K562 (cell line): ENCODE measurements at regions not wholly inside any gene's neighbourhood (a gene's known extent, or its start where the extent isn't known, plus 50 kb on each side); places are given as distances from the start of the nearest gene placed in this dataset.

Experiments used
- ATAC-seq: fragments of 200-7000 bp; cut with Tn5 transposase; 3 replicates; pipeline ENCODE4 v1.9.1; 2020; ENCODE audit warnings: moderate library complexity
- BruUV-seq: library from RNA; stranded (reverse); fragments of 400-500 nt; replicated peaks from 2 replicates; lab custom pipeline; 2021; lab: Mats Ljungman, UMichigan
- CTCF ChIA-PET: fragments of 300-600 bp; formaldehyde crosslinking; extraction: SDS; loops from one replicate; lab custom pipeline; 2021; ENCODE audit warnings: low intra/inter-chr PET ratio; lab: Yijun Ruan, JAX
- POLR2A ChIA-PET: fragments of 300-600, 350-650 bp; sonication (Branson Sonifier 250); formaldehyde crosslinking; extraction: SDS; loops from one replicate; lab custom pipeline; 2021; ENCODE audit warnings: antibody characterized with exemption, inconsistent platforms; lab: Yijun Ruan, JAX
- DNase-seq, 4 experiments: peaks; one replicate each; pipeline versions ENCODE4 v3.0.0 to v3.0.0-alpha.2; 2011 to 2018; ENCODE audit warnings: low spot score in 3 of 4, mixed read lengths in 3 of 4; ENCODE audit errors: extremely low read depth in 1 of 4
- FAIRE-seq: peaks from 2 replicates; lab custom pipeline; 2011; peaks lifted over from hg19 to GRCh38; lab: Jason Lieb, UNC
- H2AFZ ChIP-seq: 2 replicates; pipeline ENCODE4 v1.6.0; 2011; ENCODE audit warnings: low read depth, low read length, control low read depth, inconsistent platforms
- H3K27ac ChIP-seq: fragments of 200-600 bp; 3 replicates; pipeline ENCODE4 v1.8.0; 2011; ENCODE audit warnings: low read depth, mild to moderate bottlenecking, control low read depth, inconsistent platforms, low read length, moderate library complexity, mixed read lengths; ENCODE audit errors: extremely low read depth
- H3K27me3 ChIP-seq, 2 experiments: fragments of 300-600 bp in 1 of 2; 2 replicates in 1 of 2; 3 replicates in 1 of 2; pipeline versions ENCODE4 v1.6.0 to v1.8.0; 2011; ENCODE audit warnings: inconsistent platforms in 2 of 2, low read length in 2 of 2, mild to moderate bottlenecking in 1 of 2, mixed read lengths in 1 of 2, moderate library complexity in 1 of 2; ENCODE audit not compliant: control insufficient read depth in 2 of 2, insufficient read depth in 2 of 2
- H3K36me3 ChIP-seq: fragments of 300-600 bp; 3 replicates; pipeline ENCODE4 v1.8.0; 2011; ENCODE audit warnings: mild to moderate bottlenecking, low read length, inconsistent platforms; ENCODE audit not compliant: control insufficient read depth, insufficient read depth
- H3K4me1 ChIP-seq, 2 experiments: fragments of 200-600 bp in 1 of 2; replicated peaks in 1 of 2; 2 replicates in 1 of 2; 3 replicates in 1 of 2; pipeline versions ENCODE4 v1.5.1 to v1.8.0; 2011; ENCODE audit warnings: inconsistent platforms in 2 of 2, low read length in 2 of 2, mild to moderate bottlenecking in 1 of 2, mixed read lengths in 1 of 2, moderate library complexity in 1 of 2; ENCODE audit not compliant: control insufficient read depth in 2 of 2, insufficient read depth in 2 of 2
- H3K4me2 ChIP-seq: 2 replicates; pipeline ENCODE4 v1.6.1; 2011; ENCODE audit warnings: low read length, control low read depth, inconsistent platforms, mixed read lengths; ENCODE audit not compliant: insufficient read depth
- H3K4me3 ChIP-seq: fragments of 200-600 bp; sonication (generic), shearing (Covaris generic); 2 replicates; pipeline ENCODE4 v1.5.1; 2016; ENCODE audit warnings: control low read depth, inconsistent platforms
- H3K79me2 ChIP-seq: fragments of 200-600 bp; 3 replicates; pipeline ENCODE4 v1.8.0; 2011; ENCODE audit warnings: low read length, inconsistent platforms; ENCODE audit not compliant: control insufficient read depth, insufficient read depth
- H3K9ac ChIP-seq, 2 experiments: 2 replicates each; pipeline versions ENCODE4 v1.6.0 to v1.6.1; 2011; ENCODE audit warnings: low read depth in 2 of 2, low read length in 2 of 2, control low read depth in 1 of 2, inconsistent platforms in 1 of 2, mild to moderate bottlenecking in 1 of 2, mixed read lengths in 1 of 2; ENCODE audit not compliant: insufficient read depth in 1 of 2
- H3K9me1 ChIP-seq: one replicate; pipeline ENCODE4 v1.6.0; 2011; ENCODE audit warnings: inconsistent platforms, mild to moderate bottlenecking, low read length, moderate library complexity; ENCODE audit not compliant: control insufficient read depth, insufficient read depth
- H3K9me3 ChIP-seq: replicated peaks from 2 replicates; pipeline ENCODE4 v1.5.1; 2011; ENCODE audit warnings: low read depth, low read length, inconsistent platforms; ENCODE audit not compliant: control insufficient read depth, insufficient read depth
- H4K20me1 ChIP-seq: replicated peaks from 2 replicates; pipeline ENCODE4 v1.6.1; 2011; ENCODE audit warnings: low read length, inconsistent platforms, mixed read lengths; ENCODE audit not compliant: control insufficient read depth, insufficient read depth
- BRD9 ChIP-seq: fragments of 450-650 bp; IDR thresholded peaks from 2 replicates; pipeline ENCODE4 v1.6.1; 2018; ENCODE audit warnings: low read depth; ENCODE audit not compliant: partially characterized antibody
- CBFA2T2 ChIP-seq: fragments of 450-650 bp; conservative IDR thresholded peaks from 2 replicates; pipeline ENCODE4 v1.6.1; 2017; ENCODE audit warnings: mild to moderate bottlenecking
- CCAR2 ChIP-seq: fragments of 200-400 bp; formaldehyde crosslinking; IDR thresholded peaks from 2 replicates; pipeline ENCODE4 v1.6.1; 2017; ENCODE audit warnings: mild to moderate bottlenecking, low read depth, low read length
- CHD4 ChIP-seq: fragments of 200-600 bp; sonication (generic); IDR thresholded peaks from 3 replicates; pipeline ENCODE4 v1.6.1; 2012; ENCODE audit warnings: low read depth, mild to moderate bottlenecking, mixed read lengths, low read length, inconsistent platforms; ENCODE audit not compliant: insufficient read depth, insufficient replicate concordance, poor library complexity, severe bottlenecking
- HIVEP1 ChIP-seq: fragments of 250-450 bp; sonication (Bioruptor Pico); IDR thresholded peaks from 2 replicates; pipeline ENCODE4 v1.4.0; 2020; ENCODE audit warnings: mild to moderate bottlenecking
- MYNN ChIP-seq, 2 experiments: sonication (generic); formaldehyde crosslinking in 1 of 2; IDR thresholded peaks; 2 replicates each; pipeline versions ENCODE4 v1.5.0 to v1.6.1; 2016 to 2020; ENCODE audit warnings: antibody characterized with exemption in 1 of 2, missing genetic modification reagents in 1 of 2
- PHF20 ChIP-seq: fragments of 450-650 bp; IDR thresholded peaks from 2 replicates; pipeline ENCODE4 v1.6.1; 2018; ENCODE audit not compliant: partially characterized antibody
- ZEB2 ChIP-seq: fragments of 450-650 bp; IDR thresholded peaks from 2 replicates; pipeline ENCODE4 v1.6.1; 2016
- ZNF311 ChIP-seq: fragments of 250-450 bp; sonication (Bioruptor Pico); IDR thresholded peaks from 2 replicates; pipeline ENCODE4 v1.4.0; 2020; ENCODE audit warnings: mild to moderate bottlenecking, moderate library complexity
- ZNF696 ChIP-seq: fragments of 250-450 bp; sonication (Bioruptor Pico); conservative IDR thresholded peaks from 2 replicates; pipeline ENCODE4 v1.4.0; 2020; ENCODE audit warnings: mild to moderate bottlenecking, moderate library complexity
- ZNF75A ChIP-seq: fragments of 450-650 bp; formaldehyde crosslinking; IDR thresholded peaks from 2 replicates; pipeline ENCODE4 v1.4.0; 2020; ENCODE audit warnings: mild to moderate bottlenecking
- WGBS: fragments of 100-300 bp; shearing (Covaris generic); methylation state at CpG from one replicate; pipeline ENCODE4 v1.1.6; 2016; ENCODE audit warnings: low coverage, mixed read lengths; ENCODE audit not compliant: insufficient coverage; ENCODE audit errors: missing lambda C conversion rate; 5-methylcytosine and 5-hydroxymethylcytosine counted together
- in situ Hi-C: fragments of 300-500 bp; cut with MboI; formaldehyde crosslinking; loops from 4 replicates; pipeline ENCODE4 v1.15.0; 2018; ENCODE audit warnings: inconsistent platforms, mixed read lengths
- intact Hi-C: fragments of 100-400 bp; cut with micrococcal nuclease; formaldehyde crosslinking; loops from 2 replicates; pipeline ENCODE4 v1.14.2; 2022
- TF ChIP-seq, protein P1 (sequence below): fragments of 250-450 bp; sonication (Bioruptor Pico); IDR thresholded peaks from 2 replicates; pipeline ENCODE4 v1.4.0; 2020; ENCODE audit warnings: mild to moderate bottlenecking, moderate library complexity
- TF ChIP-seq, protein P2 (sequence below): fragments of 450-650 bp; formaldehyde crosslinking; conservative IDR thresholded peaks from 2 replicates; pipeline ENCODE4 v1.4.0; 2022; ENCODE audit warnings: mild to moderate bottlenecking, missing genetic modification characterization
- TF ChIP-seq, protein P3 (sequence below): fragments of 250-450 bp; sonication (Bioruptor Pico); IDR thresholded peaks from 2 replicates; pipeline ENCODE4 v1.5.0; 2021

DNA sequence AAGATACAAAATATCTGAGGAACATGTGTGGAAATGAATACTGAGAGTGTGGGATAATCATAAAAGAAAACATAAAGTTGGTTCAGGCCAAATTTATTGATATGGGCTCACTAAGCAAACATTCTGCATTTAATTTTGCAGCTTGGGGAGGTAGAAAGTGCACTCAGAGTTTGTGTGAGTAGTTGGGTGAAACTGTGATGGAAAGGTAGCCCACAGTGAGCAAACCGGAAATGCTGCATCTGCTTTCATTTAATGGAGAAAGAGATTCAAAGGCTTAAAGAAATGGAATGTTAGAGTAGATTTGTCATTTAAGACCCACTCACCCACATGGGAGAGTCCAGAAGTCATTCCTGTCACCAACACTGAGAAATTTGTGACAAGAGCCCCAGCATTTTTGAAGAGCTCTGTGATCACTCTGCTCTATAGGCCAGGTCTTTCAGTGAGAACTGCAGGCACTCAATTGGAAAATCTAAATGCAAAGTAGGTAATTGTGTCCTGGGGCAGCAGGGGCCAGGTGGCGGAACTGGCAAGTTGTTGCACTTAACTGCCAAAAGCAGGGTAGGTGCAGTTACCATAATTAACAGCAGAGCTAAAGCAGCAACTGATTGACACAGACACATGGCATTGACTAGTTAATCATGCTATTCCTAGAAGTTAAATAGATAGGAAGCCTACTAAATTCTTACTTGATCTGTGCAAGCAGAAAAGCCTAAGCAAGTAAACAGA lies 1228.3 kb upstream of the PCDH20 start (continued):
- TF ChIP-seq, protein P1, sequence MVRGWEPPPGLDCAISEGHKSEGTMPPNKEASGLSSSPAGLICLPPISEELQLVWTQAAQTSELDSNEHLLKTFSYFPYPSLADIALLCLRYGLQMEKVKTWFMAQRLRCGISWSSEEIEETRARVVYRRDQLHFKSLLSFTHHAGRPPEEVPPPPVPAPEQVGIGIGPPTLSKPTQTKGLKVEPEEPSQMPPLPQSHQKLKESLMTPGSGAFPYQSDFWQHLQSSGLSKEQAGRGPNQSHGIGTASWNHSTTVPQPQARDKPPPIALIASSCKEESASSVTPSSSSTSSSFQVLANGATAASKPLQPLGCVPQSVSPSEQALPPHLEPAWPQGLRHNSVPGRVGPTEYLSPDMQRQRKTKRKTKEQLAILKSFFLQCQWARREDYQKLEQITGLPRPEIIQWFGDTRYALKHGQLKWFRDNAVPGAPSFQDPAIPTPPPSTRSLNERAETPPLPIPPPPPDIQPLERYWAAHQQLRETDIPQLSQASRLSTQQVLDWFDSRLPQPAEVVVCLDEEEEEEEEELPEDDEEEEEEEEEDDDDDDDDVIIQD: no peak
- TF ChIP-seq ZNF311 (CRISPR knock-in tag): no peak
- TF ChIP-seq CBFA2T2: no peak
- no peak for TF ChIP-seq CHD4

DNA sequence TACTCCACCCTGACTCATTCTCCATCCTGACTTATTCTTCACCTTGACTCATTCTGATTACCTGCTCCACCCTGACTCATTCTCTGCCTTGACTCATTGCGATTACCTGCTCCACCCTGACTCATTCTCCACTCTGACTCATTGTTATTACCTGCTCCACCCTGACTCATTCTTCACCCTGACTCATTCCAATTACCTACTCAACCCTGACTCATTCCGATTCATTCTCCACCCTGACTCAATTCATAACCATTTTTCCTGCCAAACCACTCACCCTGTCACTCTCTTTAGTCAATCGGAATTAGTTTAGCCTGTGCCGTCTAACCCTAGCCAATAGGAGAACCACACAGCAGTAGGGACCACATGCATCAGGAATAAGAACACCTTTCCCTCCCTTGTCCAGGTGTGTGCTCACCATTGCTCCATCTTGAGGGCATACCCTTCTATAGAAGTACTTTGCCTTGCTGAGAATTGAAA lies 1227.4 kb upstream of the PCDH20 start:
- no peak for ATAC-seq

More for the DNA sequence above, 1227.4 kb upstream of the PCDH20 start:
- H3K4me3 ChIP-seq: no peak overlapping the region
- in situ Hi-C loops (no loop called here), intact Hi-C loops (no loop called here)
- no peaks in the 10 kb centered on the region for H3K4me1 ChIP-seq
- no peaks in the 10 kb centered on the region for H4K20me1 ChIP-seq
- H3K9me1 ChIP-seq: no peaks in the 10 kb centered on the region
- no peak overlapping the region for H3K27ac ChIP-seq
- POLR2A ChIA-PET: no interaction called here
- no peak overlapping the region for H3K9ac ChIP-seq
- H3K79me2 ChIP-seq: no peaks in the 10 kb centered on the region
- 0% methylated on average over 3 of the region's 4 CpGs for WGBS
- CTCF ChIA-PET: no interaction called here
- no TSS peak for BruUV-seq
- TF ChIP-seq, protein P2, sequence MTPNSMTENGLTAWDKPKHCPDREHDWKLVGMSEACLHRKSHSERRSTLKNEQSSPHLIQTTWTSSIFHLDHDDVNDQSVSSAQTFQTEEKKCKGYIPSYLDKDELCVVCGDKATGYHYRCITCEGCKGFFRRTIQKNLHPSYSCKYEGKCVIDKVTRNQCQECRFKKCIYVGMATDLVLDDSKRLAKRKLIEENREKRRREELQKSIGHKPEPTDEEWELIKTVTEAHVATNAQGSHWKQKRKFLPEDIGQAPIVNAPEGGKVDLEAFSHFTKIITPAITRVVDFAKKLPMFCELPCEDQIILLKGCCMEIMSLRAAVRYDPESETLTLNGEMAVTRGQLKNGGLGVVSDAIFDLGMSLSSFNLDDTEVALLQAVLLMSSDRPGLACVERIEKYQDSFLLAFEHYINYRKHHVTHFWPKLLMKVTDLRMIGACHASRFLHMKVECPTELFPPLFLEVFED (CRISPR knock-in tag): no peak
- no peak for TF ChIP-seq ZEB2
- no peak for TF ChIP-seq HIVEP1 (CRISPR knock-in tag)
- no peak for TF ChIP-seq MYNN (IDR thresholded peaks at IDR 0.05)
- no peak for TF ChIP-seq MYNN (CRISPR knock-in tag; IDR thresholded peaks at IDR 0.05)
- no peak for TF ChIP-seq CCAR2
- TF ChIP-seq PHF20: no peak
- TF ChIP-seq BRD9: no peak
- no peak for TF ChIP-seq ZNF696 (CRISPR knock-in tag)
- TF ChIP-seq, protein P3, sequence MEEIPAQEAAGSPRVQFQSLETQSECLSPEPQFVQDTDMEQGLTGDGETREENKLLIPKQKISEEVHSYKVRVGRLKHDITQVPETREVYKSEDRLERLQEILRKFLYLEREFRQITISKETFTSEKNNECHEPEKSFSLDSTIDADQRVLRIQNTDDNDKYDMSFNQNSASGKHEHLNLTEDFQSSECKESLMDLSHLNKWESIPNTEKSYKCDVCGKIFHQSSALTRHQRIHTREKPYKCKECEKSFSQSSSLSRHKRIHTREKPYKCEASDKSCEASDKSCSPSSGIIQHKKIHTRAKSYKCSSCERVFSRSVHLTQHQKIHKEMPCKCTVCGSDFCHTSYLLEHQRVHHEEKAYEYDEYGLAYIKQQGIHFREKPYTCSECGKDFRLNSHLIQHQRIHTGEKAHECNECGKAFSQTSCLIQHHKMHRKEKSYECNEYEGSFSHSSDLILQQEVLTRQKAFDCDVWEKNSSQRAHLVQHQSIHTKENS (CRISPR knock-in tag): no peak
- no peak for TF ChIP-seq ZNF75A (CRISPR knock-in tag)
- FAIRE-seq (no peak), DNase-seq (no peak)
- no peaks in the 10 kb centered on the region for H3K27me3 ChIP-seq
- no peaks in the 10 kb centered on the region for H3K36me3 ChIP-seq
- H3K4me2 ChIP-seq: no peak overlapping the region
- no peak overlapping the region for H2AFZ ChIP-seq
- no peaks in the 10 kb centered on the region for H3K9me3 ChIP-seq
